GM23248 (cell line): ENCODE measurements at regions not wholly inside any gene's neighbourhood (a gene's known extent, or its start where the extent isn't known, plus 50 kb on each side); places are given as distances from the start of the nearest gene placed in this dataset.

Source experiments
- DNase-seq: peaks from one replicate; pipeline ENCODE4 v3.0.0-alpha.2; 2015
- H2AFZ ChIP-seq: fragments of 200-600 bp; sonication (generic); 2 replicates; pipeline ENCODE4 v1.6.1; 2016; ENCODE audit warnings: antibody characterized with exemption
- H3F3A ChIP-seq: fragments of 200-600 bp; sonication (generic); 2 replicates; pipeline ENCODE4 v1.6.1; 2016; ENCODE audit warnings: mild to moderate bottlenecking, antibody characterized with exemption, mixed run types; ENCODE audit not compliant: insufficient read depth
- H3K27ac ChIP-seq: fragments of 200-600 bp; sonication (generic); 2 replicates; pipeline ENCODE4 v1.5.1; 2016; ENCODE audit warnings: mild to moderate bottlenecking
- H3K27me3 ChIP-seq: fragments of 200-600 bp; sonication (generic); replicated peaks from 2 replicates; pipeline ENCODE4 v1.6.1; 2016; ENCODE audit warnings: mild to moderate bottlenecking; ENCODE audit not compliant: insufficient read depth
- H3K36me3 ChIP-seq: fragments of 200-600 bp; sonication (generic); 2 replicates; pipeline ENCODE4 v1.6.1; 2016; ENCODE audit warnings: low read depth, mild to moderate bottlenecking
- H3K4me1 ChIP-seq: fragments of 200-600 bp; sonication (generic); 2 replicates; pipeline ENCODE4 v1.6.1; 2016; ENCODE audit warnings: mild to moderate bottlenecking; ENCODE audit not compliant: insufficient read depth
- H3K4me2 ChIP-seq: fragments of 200-600 bp; sonication (generic); one replicate; pipeline ENCODE4 v1.6.1; 2016; ENCODE audit warnings: mild to moderate bottlenecking; ENCODE audit not compliant: unreplicated experiment
- H3K4me3 ChIP-seq: fragments of 200-600 bp; sonication (generic); 2 replicates; pipeline ENCODE4 v1.5.1; 2016; ENCODE audit warnings: mild to moderate bottlenecking
- H3K79me2 ChIP-seq: fragments of 200-600 bp; sonication (generic); 2 replicates; pipeline ENCODE4 v1.6.1; 2016; ENCODE audit warnings: mild to moderate bottlenecking; ENCODE audit not compliant: insufficient read depth
- H3K9ac ChIP-seq: fragments of 200-600 bp; sonication (generic); 2 replicates; pipeline ENCODE4 v1.6.1; 2016; ENCODE audit warnings: mild to moderate bottlenecking
- H3K9me2 ChIP-seq: fragments of 200-600 bp; sonication (generic); 2 replicates; pipeline ENCODE4 v1.6.1; 2016; ENCODE audit warnings: mixed run types, mild to moderate bottlenecking, moderate library complexity; ENCODE audit not compliant: insufficient read depth
- H3K9me3 ChIP-seq: fragments of 200-600 bp; sonication (generic); one replicate; pipeline ENCODE4 v1.6.1; 2017; ENCODE audit warnings: low read depth
- H4K20me1 ChIP-seq: fragments of 200-600 bp; sonication (generic); 2 replicates; pipeline ENCODE4 v1.6.0; 2016; ENCODE audit not compliant: insufficient read depth
- EZH2 ChIP-seq: fragments of 200-600 bp; sonication (generic); IDR thresholded peaks from 2 replicates; pipeline ENCODE4 v1.6.1; 2018; ENCODE audit warnings: antibody characterized with exemption, mild to moderate bottlenecking; ENCODE audit not compliant: insufficient read depth, poor library complexity, severe bottlenecking
- EZH2phosphoT487 ChIP-seq: fragments of 200-600 bp; sonication (generic); IDR thresholded peaks from 2 replicates; pipeline ENCODE4 v1.6.1; 2018; ENCODE audit warnings: antibody characterized with exemption, moderate library complexity, mild to moderate bottlenecking, low read depth; ENCODE audit not compliant: insufficient read depth
- WGBS, 2 experiments: methylation state at CpG; one replicate each; pipeline ENCODE4 v1.1.6; 2015 to 2017; ENCODE audit warnings: low lambda C conversion rate in 2 of 2, low coverage in 1 of 2; ENCODE audit errors: missing lambda C conversion rate in 2 of 2; 5-methylcytosine and 5-hydroxymethylcytosine counted together
- in situ Hi-C: fragments of 300-500 bp; cut with MboI; formaldehyde crosslinking; loops from 2 replicates; pipeline ENCODE4 v1.15.0; 2020

- Histone ChIP-seq H3K36me3 (no peaks in the 10 kb centered on the region), H3K4me1 (no peaks in the 10 kb centered on the region), H3K9ac (no peak overlapping the region), H3K27me3 (no peaks in the 10 kb centered on the region), H3K27ac (no peak overlapping the region), H3K79me2 (no peaks in the 10 kb centered on the region), H2AFZ (no peak overlapping the region), H3K4me3 (no peak overlapping the region), H3K4me2 (no peak overlapping the region), H4K20me1 (no peaks in the 10 kb centered on the region), H3K9me3 (no peaks in the 10 kb centered on the region), H3F3A (no peaks in the 10 kb centered on the region), H3K9me2 (no peaks in the 10 kb centered on the region)
- in situ Hi-C loops, result no loop called here
- WGBS, 2 experiments, result 25 to 34% methylated on average over 7 of the region's 7 CpGs
- no peak for TF ChIP-seq EZH2phosphoT487
- no peak for TF ChIP-seq EZH2
- no peak for DNase-seq
Measured at GRCh38 chr6:50455029-50455428, 258.3 kb upstream of the TFAP2D start.

GRCh38 chr6:50457351-50457750, 256.0 kb upstream of the TFAP2D start:
- Histone ChIP-seq H3K9me2 (no peaks in the 10 kb centered on the region), H3K4me2 (no peak overlapping the region), H4K20me1 (no peaks in the 10 kb centered on the region), H3K36me3 (no peaks in the 10 kb centered on the region), H3F3A (no peaks in the 10 kb centered on the region), H3K27ac (no peak overlapping the region), H3K9ac (no peak overlapping the region), H3K79me2 (no peaks in the 10 kb centered on the region), H3K9me3 (no peaks in the 10 kb centered on the region), H2AFZ (no peak overlapping the region), H3K4me1 (no peaks in the 10 kb centered on the region), H3K4me3 (no peak overlapping the region), H3K27me3 (no peaks in the 10 kb centered on the region)
- in situ Hi-C loops, result no loop called here
- DNase-seq, result no peak
- TF ChIP-seq EZH2 (no peak), EZH2phosphoT487 (no peak)
- WGBS, 2 experiments, result 17 to 23% methylated on average over 2 of the region's 2 CpGs

- WGBS, 2 experiments, result 15 to 27% methylated on average over 2 of the region's 2 CpGs
- Histone ChIP-seq H3K4me2 (no peak overlapping the region), H3K27ac (no peak overlapping the region), H3K27me3 (no peaks in the 10 kb centered on the region), H3K4me3 (no peak overlapping the region), H3F3A (no peaks in the 10 kb centered on the region), H3K9me3 (no peaks in the 10 kb centered on the region), H4K20me1 (no peaks in the 10 kb centered on the region), H3K36me3 (no peaks in the 10 kb centered on the region), H3K9me2 (no peaks in the 10 kb centered on the region), H3K4me1 (no peaks in the 10 kb centered on the region), H3K79me2 (no peaks in the 10 kb centered on the region), H3K9ac (no peak overlapping the region), H2AFZ (no peak overlapping the region)
- no peak for DNase-seq
- in situ Hi-C loops, result no loop called here
- TF ChIP-seq EZH2phosphoT487 (no peak), EZH2 (no peak)
Measured at GRCh38 chr6:50461696-50462095, 251.6 kb upstream of the TFAP2D start.

GRCh38 chr6:50463931-50464330, 249.4 kb upstream of the TFAP2D start:
- H3K9ac ChIP-seq, result no peak overlapping the region
- TF ChIP-seq EZH2phosphoT487 (no peak), EZH2 (no peak)
- WGBS, 2 experiments, result 13 to 24% methylated on average over 4 of the region's 4 CpGs
- no peaks in the 10 kb centered on the region for H3K9me2 ChIP-seq
- H3K27me3 ChIP-seq, result no peaks in the 10 kb centered on the region
- no peak overlapping the region for H3K4me3 ChIP-seq
- no peaks in the 10 kb centered on the region for H3K36me3 ChIP-seq
- H3K4me2 ChIP-seq, result no peak overlapping the region
- in situ Hi-C loops, result no loop called here
- no peaks in the 10 kb centered on the region for H3K4me1 ChIP-seq
- no peaks in the 10 kb centered on the region for H3K9me3 ChIP-seq
- DNase-seq, result no peak
- no peaks in the 10 kb centered on the region for H3K79me2 ChIP-seq
- H2AFZ ChIP-seq, result no peak overlapping the region
- no peak overlapping the region for H3K27ac ChIP-seq
- no peaks in the 10 kb centered on the region for H4K20me1 ChIP-seq
- no peaks in the 10 kb centered on the region for H3F3A ChIP-seq

DNA sequence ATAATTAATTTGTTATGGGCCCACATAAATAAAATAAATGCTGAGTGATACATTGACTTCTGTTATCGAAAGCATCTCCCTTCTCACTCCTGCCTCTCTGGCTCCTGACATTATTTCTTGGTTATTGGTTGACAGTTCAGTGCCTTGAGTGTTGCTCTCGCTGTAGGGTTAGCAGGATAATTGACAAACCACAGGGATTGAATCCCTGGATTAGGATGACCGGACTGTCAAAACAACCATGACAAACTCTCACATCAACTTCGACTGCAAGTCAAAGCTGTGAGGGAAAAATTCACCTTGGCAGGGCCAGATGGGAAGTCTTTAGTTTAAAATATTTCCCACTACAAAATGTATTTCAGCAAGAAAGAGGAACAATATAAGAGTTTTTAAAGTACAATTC, 245.4 kb upstream of the TFAP2D start:
- no peak for DNase-seq
- TF ChIP-seq EZH2phosphoT487, result no peak
- no peak for TF ChIP-seq EZH2
- Histone ChIP-seq H3K4me1 (no peaks in the 10 kb centered on the region), H3K4me3 (no peak overlapping the region), H2AFZ (no peak overlapping the region), H4K20me1 (no peaks in the 10 kb centered on the region), H3K9ac (no peak overlapping the region), H3K79me2 (no peaks in the 10 kb centered on the region), H3K27me3 (no peaks in the 10 kb centered on the region), H3F3A (no peaks in the 10 kb centered on the region), H3K27ac (no peak overlapping the region), H3K9me3 (no peaks in the 10 kb centered on the region), H3K9me2 (no peaks in the 10 kb centered on the region), H3K4me2 (no peak overlapping the region), H3K36me3 (no peaks in the 10 kb centered on the region)
- in situ Hi-C loops, result no loop called here
- 24% methylated on average over 4 of the region's 4 CpGs for WGBS, 2 experiments
